NCI-H128 (cell line): ENCODE measurements at regions not wholly inside any gene's neighbourhood (a gene's known extent, or its start where the extent isn't known, plus 50 kb on each side); places are given as distances from the start of the nearest gene placed in this dataset.

Experiments
- DNase-seq: peaks from one replicate; lab custom pipeline; 2025; ENCODE audit not compliant: unreplicated experiment; lab: John Stamatoyannopoulos, UW

DNA sequence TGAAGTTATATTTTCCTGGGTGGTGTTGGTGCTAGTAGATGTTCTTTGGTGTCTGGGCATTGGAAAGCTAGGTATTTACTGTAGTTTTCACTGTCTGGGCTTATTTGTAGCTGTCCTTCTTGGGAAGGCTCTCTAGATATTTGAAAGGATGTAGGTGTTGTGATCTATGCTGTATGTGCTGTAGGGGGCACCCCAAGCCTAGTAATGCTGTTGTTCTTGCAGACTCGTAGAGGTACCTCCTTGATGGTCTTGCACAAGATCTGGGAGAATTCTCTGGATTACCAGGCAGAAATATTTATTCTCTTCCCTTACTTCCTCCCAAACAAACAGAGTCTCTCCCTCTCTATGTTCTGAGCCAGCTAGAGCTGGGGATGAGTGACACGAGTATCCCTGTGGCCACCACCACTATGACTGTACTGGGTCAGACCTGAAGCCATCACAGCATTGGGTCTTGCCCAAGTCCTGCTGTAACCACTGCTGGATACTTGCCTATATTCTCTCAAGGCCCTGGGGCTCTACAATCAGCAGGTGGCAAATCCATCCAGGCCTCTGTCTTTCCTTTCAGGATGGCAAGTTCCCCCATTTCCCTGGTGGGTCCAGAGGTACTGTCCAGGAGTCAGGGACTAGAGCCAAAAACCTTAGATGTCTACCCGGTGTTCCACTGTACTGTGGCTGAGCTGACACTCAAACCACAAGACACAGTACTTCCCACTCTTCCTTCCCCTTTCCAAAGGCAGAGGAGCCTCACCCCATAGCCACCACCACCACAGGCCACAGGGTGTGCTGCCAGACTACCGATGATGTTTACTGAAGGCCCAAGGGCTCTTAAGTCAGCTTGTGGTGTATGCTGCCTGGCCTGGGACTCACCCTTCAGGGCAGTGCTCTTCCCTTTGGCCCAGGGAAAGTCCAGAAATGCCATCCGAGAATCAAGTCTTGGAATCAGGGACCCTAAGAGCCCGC, 195.2 kb upstream of the DPPA4 start:
- DNase-seq, result no peak

DNA sequence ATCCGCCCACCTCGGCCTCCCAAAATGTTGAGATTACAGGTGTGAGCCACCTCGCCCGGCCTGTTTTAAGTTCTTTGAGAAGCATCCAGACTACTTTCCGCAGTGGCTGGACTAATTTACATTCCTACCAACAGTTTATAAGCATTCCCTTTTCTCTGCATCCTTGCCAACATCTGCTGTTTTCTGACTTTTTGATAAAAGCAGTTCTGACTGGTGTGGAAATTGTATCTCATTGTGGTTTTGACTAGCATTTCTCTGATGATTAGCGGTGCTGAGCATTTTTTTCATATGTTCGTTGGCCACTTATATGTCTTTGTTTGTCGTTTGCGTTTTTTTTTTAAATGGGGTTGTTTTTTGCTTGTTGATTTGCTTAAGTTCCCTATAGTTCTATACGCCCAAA, 208.4 kb upstream of the DPPA4 start:
- no peak for DNase-seq

DNA sequence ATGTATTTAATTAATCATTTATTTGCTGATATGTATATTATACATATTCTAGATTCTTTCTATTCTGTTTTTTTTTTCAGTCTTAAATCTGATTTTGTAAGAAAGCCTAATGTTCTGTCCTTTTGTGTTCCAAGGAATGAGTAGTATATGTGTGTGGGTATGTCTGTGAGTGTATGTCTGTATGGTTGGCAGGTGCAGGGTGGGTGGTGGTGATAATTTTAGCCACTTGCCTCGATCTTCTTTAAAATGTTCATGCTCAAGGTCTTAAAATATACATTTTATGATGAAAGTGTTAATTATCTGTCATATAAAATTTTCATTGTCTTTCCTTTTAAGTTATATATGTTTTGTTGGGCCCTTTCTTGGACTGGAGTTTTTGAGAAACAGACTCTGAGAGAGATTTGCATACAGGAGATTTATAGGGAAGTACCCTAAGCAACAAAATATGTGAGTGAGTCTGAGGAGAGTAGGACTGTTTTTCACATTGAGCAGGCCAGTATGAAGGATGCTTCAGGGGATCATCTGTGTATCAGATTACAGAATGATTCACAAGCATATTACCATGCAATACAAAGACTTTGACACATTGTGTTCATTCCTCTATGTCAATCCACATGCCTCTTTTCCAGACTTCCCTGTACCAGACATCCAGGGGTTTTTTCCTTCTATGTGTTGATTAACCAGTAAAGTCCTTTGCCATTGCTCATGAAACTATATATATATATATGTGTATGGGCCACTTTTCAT, 211.0 kb upstream of the DPPA4 start:
- no peak for DNase-seq

DNA sequence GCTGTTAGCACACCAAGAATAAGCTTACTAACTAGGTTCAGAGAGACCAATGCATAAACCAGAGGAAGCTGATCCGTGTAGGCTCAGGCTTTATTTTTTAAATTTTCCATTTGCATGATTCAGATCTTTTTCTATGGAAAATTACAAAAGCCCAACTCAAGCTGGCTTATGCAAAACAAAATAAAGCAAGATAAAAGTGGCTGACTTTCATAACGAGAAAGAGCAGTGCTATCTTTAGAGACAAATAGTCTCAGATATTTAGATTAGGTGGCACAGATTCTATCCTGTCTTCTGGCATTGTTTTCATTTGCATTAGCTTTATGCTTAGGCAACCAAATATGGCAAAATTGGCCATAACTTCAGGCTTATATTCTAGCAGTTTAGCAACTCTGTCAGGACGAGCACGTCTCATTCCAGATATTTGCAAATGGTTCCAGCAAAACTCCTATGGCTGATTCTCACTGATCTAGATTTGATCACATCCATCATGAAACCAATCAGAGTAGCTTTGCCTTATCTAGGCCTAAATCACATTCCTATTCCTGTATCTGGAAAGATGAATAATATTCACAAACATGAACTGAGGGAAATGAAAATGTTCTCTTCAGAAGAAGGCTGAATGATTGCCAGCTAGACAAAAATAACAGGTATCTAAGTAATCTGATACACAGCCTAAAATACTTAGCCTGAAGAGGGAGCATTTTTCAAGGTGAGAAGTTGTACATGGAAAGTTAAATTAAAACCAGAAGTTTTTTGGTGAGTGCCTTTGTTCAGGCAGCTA, 216.4 kb upstream of the DPPA4 start:
- no peak for DNase-seq

DNA sequence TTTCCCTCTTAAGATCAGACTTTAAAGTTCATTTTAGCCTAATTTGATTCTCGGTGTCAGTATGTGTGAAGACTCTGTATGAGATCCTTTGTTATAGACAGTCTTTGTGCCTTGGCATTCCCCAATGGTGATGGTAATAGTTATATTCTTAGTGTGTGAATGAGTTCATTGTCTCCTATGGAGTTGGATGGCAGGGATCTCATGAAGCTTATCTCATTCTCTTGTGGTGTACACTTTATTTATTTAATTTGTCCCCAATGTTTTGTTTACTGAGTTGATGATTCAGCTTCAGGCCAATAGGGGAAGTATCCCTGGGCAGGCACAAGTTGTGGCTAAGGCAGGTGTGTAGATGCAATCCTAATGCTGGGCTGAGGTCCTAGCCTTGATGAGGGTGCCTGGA, 222.0 kb upstream of the DPPA4 start:
- no peak for DNase-seq

DNA sequence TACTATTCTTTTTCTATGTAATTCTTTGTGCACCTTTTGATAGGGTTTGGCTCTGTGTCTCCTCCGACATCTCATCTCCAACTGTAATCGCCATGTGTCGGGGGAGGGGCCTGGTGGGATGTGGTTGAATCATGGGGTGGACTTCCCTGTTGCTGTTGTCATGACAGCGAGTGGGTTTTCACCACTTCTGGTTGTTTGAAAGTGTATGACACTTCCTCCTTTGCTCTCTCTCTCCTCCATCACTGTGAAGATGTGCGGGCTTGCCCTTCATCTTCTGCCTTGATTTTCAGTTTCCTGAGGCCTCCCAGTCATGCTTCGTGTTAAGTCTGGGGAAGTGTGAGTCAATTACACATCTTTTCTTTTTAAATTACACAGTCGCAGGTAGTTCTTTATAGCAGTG, 225.8 kb upstream of the DPPA4 start:
- DNase-seq, result no peak

DNA sequence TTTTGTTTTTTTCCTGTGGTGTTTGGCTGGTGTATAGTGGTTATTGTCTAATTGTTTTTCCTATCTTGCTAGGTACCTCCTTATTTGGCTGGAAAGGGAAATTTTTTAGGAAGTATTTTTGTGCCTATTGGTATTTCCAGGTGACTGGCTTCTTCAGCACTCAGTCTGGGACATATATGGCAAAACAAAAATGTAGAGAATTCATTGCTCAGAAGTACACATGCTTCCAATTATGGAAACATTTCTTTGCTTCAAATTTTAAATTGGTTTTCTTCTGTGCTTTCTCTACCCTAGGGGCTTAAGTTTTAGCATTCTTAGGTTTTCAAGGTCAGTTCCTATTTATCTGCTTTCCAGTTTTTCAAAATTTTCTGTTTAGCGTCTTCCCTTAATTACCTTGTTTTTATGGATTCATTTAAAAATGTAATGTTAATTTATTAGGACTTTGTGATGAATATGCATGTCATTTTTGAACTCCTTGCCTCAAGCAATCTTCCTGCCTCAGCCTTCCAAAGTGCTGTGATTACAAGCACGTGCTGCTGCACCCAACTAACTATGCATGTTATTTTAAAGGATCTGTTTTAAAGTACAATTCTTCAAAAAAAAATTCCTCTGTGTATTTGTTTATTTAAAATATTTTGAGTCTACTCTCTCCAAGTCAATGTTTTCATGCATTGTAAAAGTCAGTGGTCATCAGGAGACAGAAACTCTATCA, 231.9 kb upstream of the DPPA4 start:
- no peak for DNase-seq

GRCh38 chr3:109570408-109570807, 233.1 kb upstream of the DPPA4 start:
- DNase-seq, result no peak

- DNase-seq, result no peak
Measured at GRCh38 chr3:109572301-109572700, 235.0 kb upstream of the DPPA4 start.

GRCh38 chr3:109596991-109597390, 259.6 kb upstream of the DPPA4 start:
- DNase-seq, result no peak

DNA sequence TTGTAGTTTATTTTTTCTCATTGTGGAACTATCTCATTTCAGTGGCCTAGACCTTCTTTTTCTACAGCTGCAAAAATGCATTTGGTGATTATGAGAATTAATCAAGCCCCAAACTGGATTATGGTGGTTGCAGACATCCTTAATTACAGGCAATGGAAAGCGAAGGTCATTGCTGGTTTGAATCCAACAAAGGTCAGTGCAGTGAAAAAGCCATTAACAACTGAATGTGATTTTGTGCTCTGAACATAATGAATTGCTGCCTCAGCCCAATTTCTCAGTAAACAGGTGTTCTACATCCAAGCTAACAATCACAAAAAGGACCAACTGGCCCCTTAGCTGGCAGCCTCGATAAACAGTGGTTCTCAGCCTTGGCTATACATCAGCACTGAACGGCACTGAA, 260.1 kb upstream of the DPPA4 start:
- DNase-seq, result no peak

DNA sequence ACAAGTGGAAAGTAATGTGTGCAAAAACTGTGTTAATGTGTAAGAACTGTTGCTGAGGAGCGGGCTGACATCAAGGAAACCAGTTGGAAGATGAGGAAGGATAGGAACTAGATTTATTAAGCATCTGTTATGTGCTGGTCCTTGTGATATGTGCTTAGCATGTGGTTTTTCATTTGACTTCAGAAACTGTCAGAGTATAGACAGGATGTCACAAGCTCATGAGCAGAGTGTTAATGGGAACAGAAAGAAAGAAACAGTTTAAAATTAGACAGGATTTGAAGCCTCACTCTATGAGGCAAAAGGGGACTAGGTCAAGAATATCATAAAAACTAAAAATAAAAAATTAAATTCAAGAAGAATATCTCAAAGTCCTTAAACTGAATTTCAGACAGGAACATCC, 270.6 kb upstream of the DPPA4 start:
- DNase-seq, result no peak

DNA sequence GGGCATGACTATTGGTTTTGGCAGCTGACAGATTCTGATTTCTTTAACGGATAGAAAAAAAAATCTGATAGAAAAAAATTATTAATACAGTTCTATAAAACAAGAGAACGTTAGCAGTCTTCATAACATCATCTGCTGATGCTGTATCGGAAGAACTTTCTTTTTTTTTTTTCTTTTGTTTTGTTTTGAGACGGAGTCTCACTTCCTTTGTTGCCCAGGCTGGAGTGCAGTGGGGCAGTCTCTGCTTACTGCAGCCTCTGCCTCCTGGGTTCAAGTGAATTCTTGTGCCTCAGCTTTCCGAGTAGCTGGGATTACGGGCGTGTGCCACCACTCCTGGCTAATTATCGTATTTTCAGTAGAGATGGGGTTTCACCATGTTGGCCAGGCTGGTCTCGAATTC, 271.2 kb upstream of the DPPA4 start:
- no peak for DNase-seq

DNA sequence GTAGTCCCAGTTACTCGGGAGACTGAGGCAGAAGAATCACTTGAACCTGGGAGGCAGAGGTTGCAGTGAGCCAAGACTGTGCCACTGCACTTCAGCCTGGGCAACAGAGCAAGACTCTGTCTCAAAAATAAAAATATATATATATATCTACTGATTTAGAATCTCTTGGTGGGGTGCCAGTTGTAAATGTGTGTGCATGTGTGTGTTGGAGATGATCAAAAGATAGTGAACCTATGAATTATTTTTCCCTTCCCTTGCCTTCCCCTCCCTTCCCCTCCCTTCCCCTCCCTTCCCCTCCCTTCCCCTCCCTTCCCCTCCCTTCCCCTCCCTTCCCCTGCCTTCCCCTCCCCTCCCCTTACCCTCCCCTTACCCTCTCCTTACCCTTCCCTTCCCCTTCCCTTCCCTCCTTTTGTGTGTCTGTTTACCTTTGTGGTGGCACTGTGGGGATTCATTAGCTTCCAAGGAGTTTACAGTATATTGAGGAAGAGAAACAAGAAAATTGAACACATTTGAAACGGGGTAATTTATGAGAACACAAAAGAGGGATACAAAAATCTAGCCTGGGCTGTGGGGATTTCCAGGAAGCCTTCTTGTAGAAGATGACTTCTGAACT, 281.5 kb upstream of the DPPA4 start:
- DNase-seq, result no peak

- DNase-seq, result no peak
Measured at GRCh38 chr3:109631897-109632296, 294.6 kb upstream of the DPPA4 start.

DNA sequence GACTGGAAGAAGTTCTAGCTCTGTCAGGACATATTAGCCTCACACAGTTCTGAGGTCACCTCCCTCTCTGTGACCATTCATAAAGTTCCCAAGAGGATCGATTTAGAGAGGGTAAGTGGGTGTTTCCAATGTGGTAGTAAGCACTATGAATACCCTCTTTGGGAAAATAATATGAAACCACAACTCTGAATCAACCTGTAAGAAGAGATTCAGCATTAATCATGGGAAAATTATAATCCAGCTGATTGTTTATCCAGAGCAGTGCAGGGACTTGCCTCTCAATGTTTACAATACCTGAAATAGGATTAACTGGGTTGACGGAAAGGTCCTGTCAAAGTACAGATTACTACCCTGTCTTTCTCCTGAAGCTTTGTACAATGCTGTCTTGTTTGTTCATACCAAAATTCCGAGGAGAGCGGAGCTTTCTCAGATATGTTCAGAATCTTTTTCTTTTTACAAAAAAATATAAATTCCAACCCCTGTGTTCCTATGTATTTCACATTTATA, 302.9 kb upstream of the DPPA4 start:
- DNase-seq, result no peak

GRCh38 chr3:109642025-109642424, 304.7 kb upstream of the DPPA4 start:
- DNase-seq, result no peak

DNA sequence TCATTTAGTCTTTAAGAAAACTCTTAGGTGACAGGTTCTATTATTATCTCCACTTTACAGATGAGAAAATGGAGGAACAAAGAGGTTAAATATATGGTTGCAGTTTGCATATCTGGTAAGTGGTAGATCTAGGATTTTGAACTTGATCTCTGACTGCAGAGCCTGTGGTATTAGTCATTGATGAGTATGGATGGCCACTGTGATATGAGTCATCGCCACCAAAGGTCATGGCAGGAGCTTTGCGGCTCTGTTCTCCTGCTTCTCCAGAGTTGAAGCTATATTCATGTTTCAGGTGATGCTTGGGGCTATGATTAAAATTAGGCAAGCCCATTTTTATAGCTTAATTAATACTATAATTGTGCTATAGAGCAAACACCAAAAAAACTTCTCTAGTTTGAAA, 306.2 kb upstream of the DPPA4 start:
- no peak for DNase-seq

DNA sequence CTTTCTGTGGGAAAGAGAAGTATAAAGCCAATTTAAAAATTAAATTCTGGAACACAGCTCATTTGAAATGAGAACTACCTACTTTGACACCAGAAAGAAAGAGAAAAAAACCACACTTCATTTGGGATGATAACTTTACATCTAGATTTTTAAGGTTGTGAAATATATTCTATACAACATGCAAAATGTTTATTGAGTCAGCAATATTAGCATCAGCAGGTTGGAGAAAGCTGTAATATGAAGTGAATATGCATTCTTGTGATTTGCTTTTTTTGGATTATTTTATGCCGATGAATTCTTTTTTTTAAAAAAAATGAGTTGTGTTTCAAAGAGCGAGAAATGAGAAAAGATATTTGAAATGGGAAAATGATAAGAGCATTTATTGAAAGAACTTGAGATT, 307.0 kb upstream of the DPPA4 start:
- no peak for DNase-seq

DNA sequence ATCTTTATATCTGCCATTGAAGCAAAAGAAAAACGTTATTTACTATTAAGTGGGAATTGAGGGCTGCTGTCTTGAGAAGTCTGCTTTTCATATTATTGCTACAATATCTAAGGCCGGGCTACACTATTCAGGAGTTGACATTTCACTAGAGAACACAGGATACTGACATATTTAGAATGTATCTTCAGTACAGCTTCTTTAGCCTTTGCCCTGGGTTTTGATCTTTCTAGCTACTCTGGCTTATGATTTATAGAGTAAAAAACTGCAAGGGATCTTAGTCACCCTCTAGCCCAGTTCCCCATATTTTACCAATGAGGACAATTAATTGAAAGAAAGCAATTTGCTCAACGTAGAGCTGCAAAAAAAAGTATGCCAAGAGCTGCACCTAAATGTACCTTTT, 307.4 kb upstream of the DPPA4 start:
- DNase-seq, result no peak
